Choroid plexus epithelial cell (primary cell): ENCODE measurements at regions not wholly inside any gene's neighbourhood (a gene's known extent, or its start where the extent isn't known, plus 50 kb on each side); places are given as distances from the start of the nearest gene placed in this dataset.

ENCODE experiments used
- DNase-seq: peaks from one replicate; pipeline ENCODE4 v3.0.0-alpha.2; 2010; ENCODE audit warnings: low read depth
- H3K4me3 ChIP-seq: 2 replicates; pipeline ENCODE4 v1.5.1; 2011; ENCODE audit warnings: low read depth, mild to moderate bottlenecking, control low read depth, low read length, moderate library complexity
- TF ChIP-seq, protein P1 (sequence below): conservative IDR thresholded peaks from 2 replicates; pipeline ENCODE4 v1.5.1; 2011; ENCODE audit warnings: low read depth, mild to moderate bottlenecking, control low read depth, inconsistent platforms, low read length, moderate library complexity

DNA sequence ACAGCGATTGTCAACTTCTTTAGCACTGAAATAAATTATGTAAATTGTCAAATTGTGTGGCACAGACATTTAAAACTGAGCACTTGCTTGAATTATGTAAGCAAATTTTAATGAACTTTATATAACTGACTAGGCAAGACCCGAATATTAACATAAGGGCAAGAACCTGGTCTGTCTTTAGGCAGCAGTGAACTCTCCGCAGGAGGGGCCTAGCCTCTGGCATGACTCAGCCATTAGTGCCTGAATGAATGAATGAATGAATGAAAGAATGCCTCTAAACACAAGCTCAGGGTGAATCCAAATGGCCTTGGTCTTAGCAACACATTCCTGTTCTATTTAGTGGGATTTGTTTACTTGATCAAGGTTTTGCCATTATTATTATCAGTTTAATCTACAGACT is 654.7 kb upstream of the ARGLU1 start:
- TF ChIP-seq, protein P1, sequence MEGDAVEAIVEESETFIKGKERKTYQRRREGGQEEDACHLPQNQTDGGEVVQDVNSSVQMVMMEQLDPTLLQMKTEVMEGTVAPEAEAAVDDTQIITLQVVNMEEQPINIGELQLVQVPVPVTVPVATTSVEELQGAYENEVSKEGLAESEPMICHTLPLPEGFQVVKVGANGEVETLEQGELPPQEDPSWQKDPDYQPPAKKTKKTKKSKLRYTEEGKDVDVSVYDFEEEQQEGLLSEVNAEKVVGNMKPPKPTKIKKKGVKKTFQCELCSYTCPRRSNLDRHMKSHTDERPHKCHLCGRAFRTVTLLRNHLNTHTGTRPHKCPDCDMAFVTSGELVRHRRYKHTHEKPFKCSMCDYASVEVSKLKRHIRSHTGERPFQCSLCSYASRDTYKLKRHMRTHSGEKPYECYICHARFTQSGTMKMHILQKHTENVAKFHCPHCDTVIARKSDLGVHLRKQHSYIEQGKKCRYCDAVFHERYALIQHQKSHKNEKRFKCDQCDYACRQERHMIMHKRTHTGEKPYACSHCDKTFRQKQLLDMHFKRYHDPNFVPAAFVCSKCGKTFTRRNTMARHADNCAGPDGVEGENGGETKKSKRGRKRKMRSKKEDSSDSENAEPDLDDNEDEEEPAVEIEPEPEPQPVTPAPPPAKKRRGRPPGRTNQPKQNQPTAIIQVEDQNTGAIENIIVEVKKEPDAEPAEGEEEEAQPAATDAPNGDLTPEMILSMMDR: no peak
- no peak for DNase-seq
- H3K4me3 ChIP-seq: no peak overlapping the region

DNA sequence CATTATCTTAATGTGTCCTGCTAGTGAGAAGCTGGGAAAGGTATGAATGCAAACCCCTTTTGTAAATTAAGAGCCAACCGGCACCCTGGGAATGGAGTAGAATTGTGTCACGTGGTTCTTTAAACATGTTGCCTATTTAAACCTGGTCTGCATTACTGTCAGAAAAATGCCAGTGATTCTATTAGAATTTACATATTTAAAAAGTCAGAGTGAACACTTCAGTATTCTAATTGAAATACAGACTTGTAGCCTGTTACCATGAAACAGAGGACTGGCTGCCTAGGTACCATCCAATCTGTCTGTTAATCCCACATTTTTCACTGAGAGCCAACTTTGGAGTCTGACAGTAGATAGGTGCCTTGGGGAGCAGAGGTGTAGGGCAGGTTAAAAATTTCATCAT is 652.3 kb upstream of the ARGLU1 start:
- no peak for DNase-seq
- H3K4me3 ChIP-seq: no peak overlapping the region
- TF ChIP-seq, protein P1: no peak

DNA sequence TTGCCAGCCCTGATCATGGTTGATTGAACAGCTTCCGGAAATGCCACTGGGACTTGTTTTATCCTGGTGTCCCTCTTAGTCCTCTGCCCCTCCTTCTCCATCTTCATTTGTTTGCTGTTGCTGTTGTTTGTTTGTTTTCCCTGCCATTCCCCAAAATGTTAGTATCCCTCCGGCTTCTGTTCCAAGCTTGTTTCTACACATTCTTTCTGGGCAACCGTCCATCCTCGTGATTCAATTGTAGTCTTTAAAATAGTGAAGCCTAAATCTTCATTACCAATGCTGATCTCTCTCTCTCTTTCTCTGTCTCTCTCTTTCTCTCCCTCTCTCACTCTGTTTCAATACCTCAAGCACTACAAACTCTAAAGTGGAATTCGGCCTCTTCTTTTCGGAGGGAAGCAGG is 649.3 kb upstream of the ARGLU1 start:
- TF ChIP-seq, protein P1: no peak

DNA sequence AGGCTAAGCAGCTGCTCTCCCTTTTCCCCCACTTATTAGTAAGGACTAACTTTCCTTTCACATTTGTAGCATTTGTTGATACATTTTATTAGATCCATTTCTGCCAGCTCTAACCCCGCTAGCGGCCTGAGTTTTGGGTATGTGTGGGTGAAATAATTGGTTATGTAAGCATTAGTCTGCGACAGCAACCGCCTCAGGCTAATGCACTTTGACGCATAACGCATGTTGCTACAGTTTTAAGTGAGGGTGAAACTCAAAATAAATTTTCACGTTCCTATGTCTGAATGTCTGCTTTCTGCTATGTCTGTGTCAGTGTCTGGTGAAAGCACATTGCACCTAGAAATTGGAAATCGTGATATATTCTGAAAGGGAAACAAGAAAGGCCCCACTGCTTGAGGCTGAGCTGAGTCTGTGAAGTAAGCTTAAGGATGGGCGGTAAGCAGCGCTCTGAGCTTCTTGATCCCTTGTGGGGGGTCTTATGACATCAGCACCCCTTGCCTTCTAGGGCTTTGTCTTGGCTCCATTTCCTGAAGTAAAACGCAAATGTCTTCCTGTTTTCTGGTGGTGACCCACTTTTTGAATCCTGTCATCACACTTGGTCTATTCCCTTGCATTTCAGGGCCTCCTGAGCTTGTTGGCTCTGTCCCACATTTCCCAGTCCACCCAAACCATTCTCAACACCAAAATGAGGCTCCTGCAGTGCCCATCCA is 648.3 kb upstream of the ARGLU1 start:
- TF ChIP-seq, protein P1: no peak
- no peak overlapping the region for H3K4me3 ChIP-seq
- no peak for DNase-seq

More for the DNA sequence above, 649.3 kb upstream of the ARGLU1 start:
- no peak overlapping the region for H3K4me3 ChIP-seq
- DNase-seq: no peak

DNA sequence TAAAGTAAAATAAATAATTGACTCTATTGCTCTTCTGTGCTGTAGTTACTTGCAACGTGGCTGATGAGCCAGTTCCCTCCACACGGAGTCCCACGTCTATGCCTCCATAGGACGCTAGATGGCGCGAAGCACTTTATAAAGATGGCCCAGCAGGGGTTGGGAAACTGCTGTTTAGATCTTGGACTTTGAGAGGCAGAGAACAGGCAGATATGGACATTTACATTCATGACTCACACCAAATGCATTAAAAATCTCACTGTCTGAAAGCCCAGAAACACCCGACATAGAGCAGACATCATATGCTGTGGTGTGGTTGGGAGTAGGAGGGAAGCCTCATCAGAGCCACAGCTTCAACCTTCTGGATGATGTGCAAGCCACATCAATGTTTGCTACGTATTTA is 643.1 kb upstream of the ARGLU1 start:
- peak overlapping the region; percentile 56 for H3K4me3 ChIP-seq
- DNase-seq: peak; percentile 97

DNA sequence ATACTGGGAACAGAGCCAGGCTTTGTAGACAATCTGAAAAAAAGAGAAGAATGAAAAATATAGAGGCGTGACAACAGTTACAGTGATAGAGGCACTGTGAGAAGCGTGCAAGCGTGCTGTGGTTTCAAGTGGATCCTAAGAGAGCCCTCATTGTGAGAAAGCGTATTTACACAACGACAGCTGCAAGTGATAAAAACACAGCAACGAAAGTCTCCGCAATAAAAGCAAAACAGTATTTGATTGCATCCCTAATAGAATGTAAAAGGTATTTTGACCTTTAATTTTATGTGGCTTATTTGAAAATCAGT is 642.7 kb upstream of the ARGLU1 start:
- peak overlapping the region; percentile 56 for H3K4me3 ChIP-seq
- DNase-seq: peak; percentile 46
- TF ChIP-seq, protein P1: no peak

More for the DNA sequence above, 643.1 kb upstream of the ARGLU1 start:
- TF ChIP-seq, protein P1: peak; percentile 99

DNA sequence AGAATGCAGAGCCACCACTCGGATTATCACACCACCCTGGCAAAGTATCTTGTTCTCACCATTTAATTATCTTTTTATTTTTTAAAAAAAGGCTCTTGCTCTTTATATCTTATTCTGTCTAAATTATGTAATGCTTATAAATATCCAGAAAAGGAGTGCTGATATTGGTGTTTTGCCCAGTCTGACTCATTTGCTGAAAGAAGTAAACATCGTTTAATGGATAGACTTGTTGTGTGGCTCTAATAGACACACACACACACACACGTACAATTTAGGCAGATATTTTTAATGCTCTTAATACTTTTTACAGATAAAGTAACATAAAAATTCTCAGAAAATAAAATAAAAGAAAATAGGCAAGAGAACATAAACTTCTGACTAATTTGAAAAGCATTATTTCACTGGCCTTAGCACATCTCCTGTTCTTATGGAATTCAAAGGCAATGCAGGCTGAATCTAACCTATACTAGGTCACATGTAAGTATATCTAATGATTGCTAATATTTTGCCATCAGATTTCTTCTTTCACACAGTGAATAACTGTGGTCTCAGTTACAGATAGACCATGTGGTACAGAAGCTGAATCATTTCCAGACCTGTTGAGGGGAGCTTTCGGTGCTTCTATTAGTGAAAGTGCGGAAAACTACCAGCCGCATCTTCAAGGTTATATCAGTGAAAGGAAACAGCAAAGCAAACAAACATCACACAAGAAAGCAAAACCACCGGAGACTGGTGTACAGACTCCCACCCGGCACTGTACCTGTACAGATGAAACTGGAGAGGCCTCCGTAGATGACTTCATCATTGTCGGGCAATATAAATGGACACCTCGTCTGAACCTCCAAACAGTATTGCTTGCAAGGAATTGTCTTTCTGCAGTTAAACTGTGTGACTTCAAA is 642.1 kb upstream of the ARGLU1 start:
- peak; percentile 69 for DNase-seq
- peak overlapping the region; percentile 56 for H3K4me3 ChIP-seq
- TF ChIP-seq, protein P1: no peak
